Gastrocnemius medialis (tissue), 4 donors: ENCODE measurements at regions not wholly inside any gene's neighbourhood (a gene's known extent, or its start where the extent isn't known, plus 50 kb on each side); places are given as distances from the start of the nearest gene placed in this dataset.

Experiments used
- ATAC-seq, 2 donors: fragments of 150-250 bp; one replicate each; pipeline ENCODE4 v1.9.1; 2016
- DNase-seq, 2 donors: peaks; one replicate each; pipeline ENCODE4 v3.0.0-alpha.2; 2019
- H3K27ac ChIP-seq, 4 donors: fragments of 200-600 bp; sonication (generic); 1 replicate in 1 of 4; 2 replicates in 3 of 4; pipeline ENCODE4 v1.5.1; 2016 to 2018; ENCODE audit warnings: mild to moderate bottlenecking in 2 of 4, moderate library complexity in 1 of 4
- H3K27me3 ChIP-seq, 3 donors: fragments of 200-600 bp; sonication (generic) in 2 of 3; 1 replicate in 1 of 3; 2 replicates in 2 of 3; pipeline versions ENCODE4 v1.5.1 to v1.6.0; 2016 to 2019; ENCODE audit warnings: mild to moderate bottlenecking in 1 of 3, moderate library complexity in 1 of 3
- H3K36me3 ChIP-seq, 2 donors: fragments of 200-600 bp; sonication (generic) in 1 of 2; one replicate each; pipeline ENCODE4 v1.5.1; 2017 to 2018
- H3K4me1 ChIP-seq, 2 donors: fragments of 200-600 bp; sonication (generic) in 1 of 2; one replicate each; pipeline ENCODE4 v1.5.1; 2016 to 2017; ENCODE audit warnings: mild to moderate bottlenecking in 2 of 2
- H3K4me3 ChIP-seq, 4 donors: fragments of 200-600 bp; sonication (generic) in 3 of 4; 1 replicate in 1 of 4; 2 replicates in 3 of 4; pipeline ENCODE4 v1.5.1; 2016 to 2019; ENCODE audit warnings: mild to moderate bottlenecking in 2 of 4
- H3K9me3 ChIP-seq, 3 donors: fragments of 200-600 bp; sonication (generic) in 2 of 3; 1 replicate in 1 of 3; 2 replicates in 2 of 3; pipeline ENCODE4 v1.5.1; 2016 to 2019
- POLR2A ChIP-seq, 2 donors: fragments of 450-650 bp; IDR thresholded peaks; one replicate each; pipeline ENCODE4 v1.6.1; 2017; ENCODE audit warnings: antibody characterized with exemption in 2 of 2, mild to moderate bottlenecking in 2 of 2, moderate library complexity in 2 of 2
- in situ Hi-C, 4 donors: fragments of 200-750 bp; cut with MboI; loops; one replicate each; pipeline versions ENCODE4 v1.15.0 to v1.8.0; 2017; ENCODE audit warnings: low sequenced_read_pairs in 4 of 4
- intact Hi-C: fragments of 100-400 bp; cut with DNase I; formaldehyde crosslinking; loops from one replicate; pipeline ENCODE4 v1.15.1; 2023; ENCODE audit warnings: low total_unique reads
- TF ChIP-seq, protein P1 (sequence below), 5 experiments: fragments of 450-650 bp in 3 of 5; fragments of 200-600 bp in 2 of 5; sonication (generic) in 2 of 5; IDR thresholded peaks in 4 of 5; conservative IDR thresholded peaks in 1 of 5; 1 replicate in 4 of 5; 2 replicates in 1 of 5; pipeline ENCODE4 v1.5.1; 2016 to 2019; ENCODE audit warnings: antibody characterized with exemption in 5 of 5, mild to moderate bottlenecking in 3 of 5, moderate library complexity in 3 of 5

DNA sequence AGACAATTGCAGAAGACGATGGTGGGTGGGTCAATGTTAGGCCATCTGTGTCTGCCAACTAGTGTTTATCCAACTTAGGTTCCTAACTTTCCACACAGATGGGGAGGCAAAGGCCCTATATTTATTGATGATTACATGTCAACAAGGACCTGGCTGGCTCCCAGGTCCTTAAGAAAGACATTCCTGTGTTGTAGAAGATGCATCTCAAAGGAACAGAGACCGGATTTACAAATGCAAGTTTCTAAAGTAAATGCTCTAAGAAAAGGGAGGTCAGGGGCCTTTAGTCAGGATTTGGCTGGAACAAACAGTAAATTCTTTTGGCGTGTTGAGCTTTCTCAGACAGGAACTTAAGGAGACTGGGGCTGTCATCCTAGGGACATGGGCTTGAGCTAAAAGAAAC is 175.0 kb downstream of the SH3BP4 start:
- no peaks in the 10 kb centered on the region for H3K36me3 ChIP-seq
- intact Hi-C loops, result no loop called here
- in situ Hi-C loops, result loop anchor here in 1 of 4 donors (25.0 kb wide), 1 partner anchor 461 kb away; no protein-coding TSS in a partner anchor
- H3K27ac ChIP-seq, result no peak overlapping the region
- no peaks in the 10 kb centered on the region for H3K9me3 ChIP-seq
- TF ChIP-seq, protein P1, sequence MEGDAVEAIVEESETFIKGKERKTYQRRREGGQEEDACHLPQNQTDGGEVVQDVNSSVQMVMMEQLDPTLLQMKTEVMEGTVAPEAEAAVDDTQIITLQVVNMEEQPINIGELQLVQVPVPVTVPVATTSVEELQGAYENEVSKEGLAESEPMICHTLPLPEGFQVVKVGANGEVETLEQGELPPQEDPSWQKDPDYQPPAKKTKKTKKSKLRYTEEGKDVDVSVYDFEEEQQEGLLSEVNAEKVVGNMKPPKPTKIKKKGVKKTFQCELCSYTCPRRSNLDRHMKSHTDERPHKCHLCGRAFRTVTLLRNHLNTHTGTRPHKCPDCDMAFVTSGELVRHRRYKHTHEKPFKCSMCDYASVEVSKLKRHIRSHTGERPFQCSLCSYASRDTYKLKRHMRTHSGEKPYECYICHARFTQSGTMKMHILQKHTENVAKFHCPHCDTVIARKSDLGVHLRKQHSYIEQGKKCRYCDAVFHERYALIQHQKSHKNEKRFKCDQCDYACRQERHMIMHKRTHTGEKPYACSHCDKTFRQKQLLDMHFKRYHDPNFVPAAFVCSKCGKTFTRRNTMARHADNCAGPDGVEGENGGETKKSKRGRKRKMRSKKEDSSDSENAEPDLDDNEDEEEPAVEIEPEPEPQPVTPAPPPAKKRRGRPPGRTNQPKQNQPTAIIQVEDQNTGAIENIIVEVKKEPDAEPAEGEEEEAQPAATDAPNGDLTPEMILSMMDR (IDR thresholded peaks at IDR 0.05 in 4 of 5, conservative IDR thresholded peaks at IDR 0.05 in 1 of 5), result no peak
- no peak for TF ChIP-seq POLR2A (IDR thresholded peaks at IDR 0.05)
- H3K4me1 ChIP-seq, result no peaks in the 10 kb centered on the region
- ATAC-seq (no peak), DNase-seq (no peak)
- H3K27me3 ChIP-seq, result no peaks in the 10 kb centered on the region
- no peak overlapping the region for H3K4me3 ChIP-seq

DNA sequence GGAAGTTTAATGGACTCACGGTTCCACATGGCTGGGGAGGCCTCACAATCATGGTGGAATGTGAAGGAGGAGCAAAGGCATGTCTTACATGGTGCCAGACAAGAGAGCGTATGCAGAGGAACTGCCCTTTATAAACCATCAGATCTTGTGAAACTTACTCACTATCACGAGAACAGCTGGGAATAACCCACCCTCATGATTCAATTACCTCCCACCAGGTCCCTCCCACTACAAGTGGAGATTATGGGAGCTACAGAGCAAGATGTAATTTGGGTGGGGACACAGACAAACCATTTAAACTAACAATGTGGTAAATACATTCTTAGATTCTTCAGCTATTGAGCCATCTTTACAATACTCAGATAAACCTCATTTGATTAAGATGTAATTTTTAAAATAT is 176.1 kb downstream of the SH3BP4 start:
- no peak for DNase-seq
- in situ Hi-C loops (loop anchor here in 1 of 4 donors (25.0 kb wide), 1 partner anchor 459 kb away; no protein-coding TSS in a partner anchor), intact Hi-C loops (no loop called here)
- Histone ChIP-seq H3K27ac (no peak overlapping the region), H3K4me3 (no peak overlapping the region), H3K9me3 (no peaks in the 10 kb centered on the region), H3K27me3 (no peaks in the 10 kb centered on the region), H3K36me3 (no peaks in the 10 kb centered on the region), H3K4me1 (no peaks in the 10 kb centered on the region)
- ATAC-seq, result no peak
- no peak for TF ChIP-seq POLR2A (IDR thresholded peaks at IDR 0.05)
- TF ChIP-seq, protein P1 (IDR thresholded peaks at IDR 0.05 in 4 of 5, conservative IDR thresholded peaks at IDR 0.05 in 1 of 5), result no peak

DNA sequence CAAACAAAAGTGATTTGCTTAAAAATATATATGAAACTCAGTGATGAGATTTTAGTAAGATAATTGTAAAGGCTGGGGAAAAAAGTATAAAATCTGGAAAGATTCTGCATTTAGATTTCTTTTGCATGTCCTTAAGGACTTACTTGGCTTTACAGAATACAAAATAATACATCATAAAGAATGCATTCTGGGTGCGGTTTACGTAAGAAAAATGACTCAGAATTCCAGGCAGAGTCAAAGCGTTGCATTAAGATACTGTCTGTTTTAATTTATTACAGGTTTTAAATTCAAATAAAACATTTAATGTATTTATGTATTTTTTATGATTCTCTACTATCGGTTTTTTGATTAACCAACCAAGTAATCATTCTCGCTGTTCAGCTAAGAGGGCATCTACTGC is 178.0 kb downstream of the SH3BP4 start:
- Histone ChIP-seq H3K36me3 (no peaks in the 10 kb centered on the region), H3K4me1 (no peaks in the 10 kb centered on the region), H3K27ac (no peak overlapping the region), H3K9me3 (no peaks in the 10 kb centered on the region), H3K4me3 (no peak overlapping the region), H3K27me3 (no peaks in the 10 kb centered on the region)
- in situ Hi-C loops (loop anchor here (10.0 to 25.0 kb wide), 4 partner anchors 455 to 615 kb away; no protein-coding TSS in a partner anchor), intact Hi-C loops (no loop called here)
- no peak for ATAC-seq
- no peak for DNase-seq
- TF ChIP-seq POLR2A (IDR thresholded peaks at IDR 0.05), result no peak
- TF ChIP-seq, protein P1 (IDR thresholded peaks at IDR 0.05 in 4 of 5, conservative IDR thresholded peaks at IDR 0.05 in 1 of 5), result no peak

DNA sequence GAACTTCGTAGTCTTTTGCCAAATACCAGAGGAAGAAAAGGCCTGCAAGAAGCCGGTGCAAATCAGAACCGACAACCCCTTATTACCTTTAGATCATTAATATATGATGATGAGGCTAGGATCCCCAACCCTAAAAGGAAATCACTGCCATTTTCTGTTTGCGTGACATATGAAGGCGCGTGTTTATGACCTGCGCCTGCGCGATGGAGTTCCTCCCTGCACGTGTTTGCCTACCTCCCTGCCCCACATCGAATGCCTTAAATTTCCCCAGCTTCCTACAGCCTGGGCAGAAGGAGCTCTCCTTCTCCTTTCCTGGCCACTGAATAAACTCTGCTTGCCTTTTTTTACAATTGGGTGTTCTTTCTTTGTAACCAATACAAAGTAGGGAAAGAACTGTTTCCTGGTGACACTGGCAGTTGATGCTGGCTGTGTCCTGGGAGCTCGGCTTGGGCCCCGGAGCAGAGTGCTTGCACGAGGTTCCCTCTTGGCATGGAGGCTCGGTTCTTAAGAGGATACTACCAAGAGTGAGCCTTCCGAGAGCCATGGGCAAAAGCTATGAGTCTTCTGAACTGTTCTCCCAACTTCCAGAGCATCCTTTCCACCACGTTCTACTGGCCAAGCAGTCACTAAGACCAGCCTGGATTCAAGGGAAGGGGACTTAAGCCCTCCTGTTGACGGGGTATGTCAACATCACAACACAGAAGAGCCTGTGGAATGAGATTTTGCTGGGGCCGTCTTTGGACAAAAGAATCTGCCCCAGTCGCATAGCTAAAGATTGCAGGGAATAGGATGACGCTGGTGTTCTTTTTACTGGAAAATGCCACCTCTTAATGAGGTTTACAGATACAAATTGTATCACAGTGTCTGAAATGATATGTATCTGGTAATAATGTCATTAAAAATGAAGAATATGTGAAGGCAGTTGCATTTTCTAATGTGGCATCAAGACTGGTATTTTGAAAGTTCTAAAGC is 179.8 kb downstream of the SH3BP4 start:
- Histone ChIP-seq H3K4me1 (no peaks in the 10 kb centered on the region), H3K36me3 (no peaks in the 10 kb centered on the region), H3K9me3 (no peaks in the 10 kb centered on the region), H3K4me3 (no peak overlapping the region), H3K27me3 (no peaks in the 10 kb centered on the region), H3K27ac (no peak overlapping the region)
- no peak for TF ChIP-seq POLR2A (IDR thresholded peaks at IDR 0.05)
- TF ChIP-seq, protein P1 (IDR thresholded peaks at IDR 0.05 in 4 of 5, conservative IDR thresholded peaks at IDR 0.05 in 1 of 5), result no peak
- ATAC-seq (no peak), DNase-seq (no peak)
- intact Hi-C loops (no loop called here), in situ Hi-C loops (loop anchor here (10.0 to 25.0 kb wide), 4 partner anchors 453 to 613 kb away; no protein-coding TSS in a partner anchor)
